Suprapubic skin (tissue), 4 donors: ENCODE measurements at regions not wholly inside any gene's neighbourhood (a gene's known extent, or its start where the extent isn't known, plus 50 kb on each side); places are given as distances from the start of the nearest gene placed in this dataset.

Source experiments
- CTCF ChIP-seq, 2 donors: fragments of 200-600 bp in 1 of 2; fragments of 450-650 bp in 1 of 2; sonication (generic) in 1 of 2; IDR thresholded peaks; one replicate each; pipeline ENCODE4 v1.5.1; 2016 to 2019; ENCODE audit warnings: antibody characterized with exemption in 2 of 2, mild to moderate bottlenecking in 1 of 2, moderate library complexity in 1 of 2
- POLR2A ChIP-seq, 2 donors: fragments of 450-650 bp; IDR thresholded peaks; one replicate each; pipeline ENCODE4 v1.6.1; 2017; ENCODE audit warnings: antibody characterized with exemption in 2 of 2, mild to moderate bottlenecking in 2 of 2, moderate library complexity in 2 of 2
- POLR2AphosphoS5 ChIP-seq, 3 donors: sonication (generic); formaldehyde crosslinking; IDR thresholded peaks; one replicate each; pipeline ENCODE4 v1.6.1; 2017; ENCODE audit warnings: antibody characterized with exemption in 3 of 3

- TF ChIP-seq POLR2A (IDR thresholded peaks at IDR 0.05) (no peak), POLR2AphosphoS5 (IDR thresholded peaks at IDR 0.05) (no peak), CTCF (IDR thresholded peaks at IDR 0.05) (no peak)
These were observed 565.2 kb downstream of the PTPRU start for GRCh38 chr1:29801561-29801973.
